EH (cell line): ENCODE measurements at regions not wholly inside any gene's neighbourhood (a gene's known extent, or its start where the extent isn't known, plus 50 kb on each side); places are given as distances from the start of the nearest gene placed in this dataset.
"Not testable (repeated sequence)": the region's sequence is repeated elsewhere in the genome, so short reads cannot be mapped to it uniquely, and the experiment has no call there.

Experiments used
- DNase-seq: peaks from one replicate; pipeline ENCODE4 v3.0.0-alpha.2; 2015; ENCODE audit warnings: low read depth

- peak; percentile 35 for DNase-seq
These were observed 396.2 kb downstream of the UTRN start for GRCh38 chr6:144681334-144681733.

GRCh38 chr6:144683216-144684070 is 398.3 kb downstream of the UTRN start:
- DNase-seq, result peak; percentile 75

GRCh38 chr6:144688713-144689112 is 403.6 kb downstream of the UTRN start:
- DNase-seq, result no peak

- DNase-seq, result peak; percentile 21
These were observed 404.4 kb downstream of the UTRN start for GRCh38 chr6:144689503-144690040.

GRCh38 chr6:144690133-144690532 is 405.0 kb downstream of the UTRN start:
- DNase-seq, result no peak

- DNase-seq, result no peak
These were observed 405.5 kb downstream of the UTRN start for GRCh38 chr6:144690666-144691065.

- not testable (repeated sequence) for DNase-seq
These were observed 406.9 kb downstream of the UTRN start for GRCh38 chr6:144692050-144692449.

- DNase-seq, result no peak
These were observed 410.9 kb downstream of the UTRN start for GRCh38 chr6:144695858-144696533.

- DNase-seq, result peak; percentile 17
These were observed 411.7 kb downstream of the UTRN start for GRCh38 chr6:144696610-144697368.

- no peak for DNase-seq
These were observed 412.2 kb downstream of the UTRN start for GRCh38 chr6:144697369-144697760.

GRCh38 chr6:144697801-144698200 is 412.7 kb downstream of the UTRN start:
- no peak for DNase-seq

GRCh38 chr6:144702781-144703180 is 417.6 kb downstream of the UTRN start:
- DNase-seq, result no peak

- DNase-seq, result peak; percentile 96
These were observed 425.1 kb downstream of the UTRN start for GRCh38 chr6:144710207-144710606.

GRCh38 chr6:144711661-144712060 is 426.5 kb downstream of the UTRN start:
- DNase-seq, result no peak

- DNase-seq, result peak; percentile 26
These were observed 427.4 kb downstream of the UTRN start for GRCh38 chr6:144712541-144712940.

GRCh38 chr6:144714021-144714712 is 429.0 kb downstream of the UTRN start:
- DNase-seq, result no peak

GRCh38 chr6:144715344-144715743 is 430.2 kb downstream of the UTRN start:
- no peak for DNase-seq

- DNase-seq, result peak; percentile 72
These were observed 433.3 kb downstream of the UTRN start for GRCh38 chr6:144718431-144718830.

- no peak for DNase-seq
These were observed 436.1 kb downstream of the UTRN start for GRCh38 chr6:144721232-144721631.

GRCh38 chr6:144722154-144722737 is 437.1 kb downstream of the UTRN start:
- peak; percentile 72 for DNase-seq

GRCh38 chr6:144722925-144723324 is 437.8 kb downstream of the UTRN start:
- no peak for DNase-seq
